ENCODE measurements at regions not wholly inside any gene's neighbourhood (a gene's known extent, or its start where the extent isn't known, plus 50 kb on each side); places are given as distances from the start of the nearest gene placed in this dataset.
"Not testable (repeated sequence)": the region's sequence is repeated elsewhere in the genome, so short reads cannot be mapped to it uniquely, and the experiment has no call there.

DNA sequence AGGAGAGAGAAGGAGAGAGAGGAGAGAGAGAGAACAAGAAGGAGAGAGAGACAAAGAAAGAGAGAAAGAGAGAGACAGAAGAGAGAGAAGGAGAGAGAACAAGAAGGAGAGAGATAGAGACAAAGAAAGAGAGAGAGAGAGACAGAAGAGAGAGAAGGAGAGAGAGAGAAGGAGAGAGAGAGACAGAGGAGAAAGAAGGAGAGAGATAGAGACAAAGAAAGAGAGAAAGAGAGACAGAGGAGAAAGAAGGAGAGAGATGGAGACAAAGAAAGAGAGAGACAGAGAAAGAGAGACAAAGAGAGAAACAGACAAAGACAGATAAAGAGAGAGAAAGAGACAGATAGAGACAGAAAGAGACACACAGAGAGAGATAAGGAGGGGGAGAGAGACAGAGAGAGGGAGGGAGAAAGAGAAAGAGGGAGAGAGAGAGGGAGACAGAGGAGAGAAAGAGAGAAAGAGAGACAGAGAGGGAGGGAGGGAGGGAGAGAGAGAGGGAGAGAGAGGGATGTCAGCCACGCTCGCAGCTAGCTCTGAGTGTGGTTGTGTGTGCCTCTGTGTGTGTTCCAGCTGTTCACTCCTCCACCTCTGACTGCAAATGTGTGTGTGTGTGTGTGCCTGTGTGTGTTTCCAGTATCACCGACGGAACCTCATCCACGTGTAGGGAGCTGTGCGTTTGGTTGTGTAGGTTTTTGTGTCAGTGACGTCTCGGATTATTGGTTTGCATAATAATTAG is 105.8 kb downstream of the CRLF2 start:
- FAIRE-seq (no peak), DNase-seq (ENCODE audit: low read depth in 1 of 2, low spot score in 1 of 2) (peak in 1 of 2 experiments; percentile 42), ATAC-seq (peak; percentile 22 to 60; a peak in 2 of 6 replicates)
- no peak overlapping the region for H3K4me2 ChIP-seq
- POLR2A ChIA-PET = no interaction called here
- 2% methylated on average over 8 of the region's 8 CpGs for whole genome bisulfite sequencing (ENCODE audit: missing lambda C conversion rate)
- no peak overlapping the region for H3K27ac ChIP-seq
- CTCF ChIA-PET = no interaction called here
- H3K4me3 ChIP-seq = no peak overlapping the region
- TF ChIP-seq RARB (CRISPR knock-in tag; IDR thresholded peaks at IDR 0.05) (no peak), KDM1A (IDR thresholded peaks at IDR 0.05; ENCODE audit: low read depth) (no peak), POLR2AphosphoS2 (conservative IDR thresholded peaks at IDR 0.05; ENCODE audit: low read length) (no peak), HDAC2 (IDR thresholded peaks at IDR 0.05) (no peak), SMC3 (IDR thresholded peaks at IDR 0.05) (no peak), POLR2A (IDR thresholded peaks at IDR 0.05; ENCODE audit: low read length) (no peak), RAD21 (conservative IDR thresholded peaks at IDR 0.05 in 1 of 2, IDR thresholded peaks at IDR 0.05 in 1 of 2) (no peak), BHLHE40 (IDR thresholded peaks at IDR 0.05; ENCODE audit: low read depth, low read length) (no peak), TFCP2L1 (CRISPR knock-in tag; IDR thresholded peaks at IDR 0.05) (no peak), JUN (IDR thresholded peaks at IDR 0.05) (no peak), GATA3 (IDR thresholded peaks at IDR 0.05; ENCODE audit: borderline replicate concordance) (no peak), CHD4 (IDR thresholded peaks at IDR 0.05; ENCODE audit: borderline replicate concordance) (no peak), ZSCAN20 (CRISPR knock-in tag; IDR thresholded peaks at IDR 0.05) (no peak), ZNF302 (CRISPR knock-in tag; IDR thresholded peaks at IDR 0.05) (no peak), EHMT2 (IDR thresholded peaks at IDR 0.05; ENCODE audit: low read depth) (no peak)
- TF ChIP-seq, protein P1, sequence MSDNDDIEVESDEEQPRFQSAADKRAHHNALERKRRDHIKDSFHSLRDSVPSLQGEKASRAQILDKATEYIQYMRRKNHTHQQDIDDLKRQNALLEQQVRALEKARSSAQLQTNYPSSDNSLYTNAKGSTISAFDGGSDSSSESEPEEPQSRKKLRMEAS (IDR thresholded peaks at IDR 0.05) = no peak
- no peaks in the 10 kb centered on the region for H3K4me1 ChIP-seq
- no peaks in the 10 kb centered on the region for H3K9me3 ChIP-seq

DNA sequence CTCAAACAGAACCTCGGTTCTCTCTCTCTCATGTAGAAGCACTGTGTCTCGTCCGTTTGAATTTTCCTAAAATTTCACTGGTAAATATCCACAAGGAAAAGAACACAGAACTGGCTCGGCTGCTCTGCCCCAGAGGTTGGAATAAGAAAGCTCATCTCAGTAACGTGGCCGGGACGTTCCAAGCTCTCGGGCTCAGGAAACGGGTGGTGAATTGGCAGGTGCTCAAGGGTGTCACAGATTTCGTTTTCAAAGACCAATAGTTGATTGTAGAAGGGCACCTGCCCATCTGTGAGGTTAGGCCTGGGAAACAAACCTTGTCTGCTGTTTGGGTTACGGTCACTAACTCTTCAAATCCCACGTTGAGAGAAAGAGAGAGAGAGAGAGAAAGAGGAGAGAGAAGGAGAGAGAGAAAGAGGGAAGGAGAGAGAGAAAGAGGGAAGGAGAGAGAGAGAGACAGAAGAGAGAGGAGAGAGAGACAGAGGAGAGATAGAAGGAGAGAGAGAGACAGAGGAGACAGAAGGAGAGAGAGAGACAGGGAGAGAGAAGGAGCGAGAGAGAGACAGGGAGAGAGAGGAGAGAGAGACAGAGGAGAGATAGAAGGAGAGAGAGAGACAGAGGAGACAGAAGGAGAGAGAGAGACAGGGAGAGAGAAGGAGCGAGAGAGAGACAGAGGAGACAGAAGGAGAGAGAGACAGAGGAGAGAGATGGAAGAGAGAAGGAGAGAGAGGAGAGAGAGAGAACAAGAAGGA is 106.6 kb downstream of the CRLF2 start:
- no peaks in the 10 kb centered on the region for H3K9me3 ChIP-seq
- DNase-seq (ENCODE audit: low read depth in 1 of 2, low spot score in 1 of 2) (no peak), FAIRE-seq (no peak), ATAC-seq (peak; percentile 43 to 63; a peak in 5 of 6 replicates)
- no peak overlapping the region for H3K4me3 ChIP-seq
- no peak for TF ChIP-seq RNF2 (IDR thresholded peaks at IDR 0.05; ENCODE audit: borderline replicate concordance, low read depth)
- TF ChIP-seq ZSCAN20 (CRISPR knock-in tag; IDR thresholded peaks at IDR 0.05) = no peak
- TF ChIP-seq FOXS1 (CRISPR knock-in tag; IDR thresholded peaks at IDR 0.05) = no peak
- no peak for TF ChIP-seq SREBF2 (IDR thresholded peaks at IDR 0.05)
- no peak for TF ChIP-seq KDM5A (IDR thresholded peaks at IDR 0.05)
- no peak for TF ChIP-seq POLR2A (IDR thresholded peaks at IDR 0.05; ENCODE audit: low read length)
- no peak for TF ChIP-seq CEBPB (IDR thresholded peaks at IDR 0.05)
- no peak for TF ChIP-seq CHD4 (IDR thresholded peaks at IDR 0.05; ENCODE audit: borderline replicate concordance)
- TF ChIP-seq JUN (IDR thresholded peaks at IDR 0.05) = no peak
- ChIA-PET POLR2A (no interaction called here), CTCF (no interaction called here)
- no peak overlapping the region for H3K27ac ChIP-seq
- 33% methylated on average over 14 of the region's 14 CpGs for WGBS (ENCODE audit: missing lambda C conversion rate)
- no peak overlapping the region for H3K4me2 ChIP-seq
- H3K4me1 ChIP-seq = no peaks in the 10 kb centered on the region

DNA sequence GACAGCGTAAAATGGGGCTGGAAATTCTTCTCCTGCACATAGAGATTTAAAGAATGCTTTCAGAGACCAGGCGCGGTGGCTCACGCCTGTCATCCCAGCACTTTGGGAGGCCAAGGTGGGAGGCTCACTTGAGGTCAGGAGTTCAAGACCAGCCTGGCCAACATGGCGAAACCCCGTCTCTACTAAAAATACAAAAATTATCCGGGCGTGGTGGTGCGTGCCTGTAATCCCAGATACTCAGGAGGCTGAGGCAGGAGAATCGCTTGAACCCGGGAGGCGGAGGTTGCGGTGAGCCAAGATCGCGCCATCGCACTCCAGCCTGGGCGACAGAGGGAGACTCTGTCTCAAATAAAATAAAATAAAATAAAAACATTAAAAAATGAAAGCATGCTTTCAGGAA is 107.4 kb downstream of the CRLF2 start:
- H3K4me2 ChIP-seq; H3K4me3 ChIP-seq; DNase-seq (ENCODE audit: low read depth in 1 of 2, low spot score in 1 of 2); H3K4me1 ChIP-seq; POLR2A ChIA-PET; H3K9me3 ChIP-seq; CTCF ChIA-PET; H3K27ac ChIP-seq; ATAC-seq; FAIRE-seq: not testable (repeated sequence)
- 87% methylated on average over 17 of the region's 17 CpGs for WGBS (ENCODE audit: missing lambda C conversion rate)

DNA sequence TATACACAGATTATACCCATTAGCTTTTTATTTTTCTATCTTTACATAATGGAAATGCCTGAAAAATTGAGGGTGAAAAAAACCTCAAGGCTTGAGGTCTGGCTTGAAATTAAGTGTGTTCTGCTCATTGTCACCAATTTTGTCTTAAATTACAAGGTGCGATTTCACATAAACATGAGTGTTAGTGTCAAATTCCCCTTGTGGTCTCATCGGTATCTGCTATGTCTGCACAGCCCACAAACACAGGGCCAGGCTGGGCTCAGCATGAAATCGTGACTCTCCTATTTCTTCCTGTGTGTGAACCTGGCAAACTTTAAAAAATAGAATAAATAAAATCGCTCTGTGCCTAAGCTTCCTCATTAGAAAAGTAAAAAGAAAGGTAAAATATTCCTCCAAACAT is 109.1 kb downstream of the CRLF2 start:
- ChIA-PET CTCF (no interaction called here), POLR2A (no interaction called here)
- Histone ChIP-seq H3K27ac (no peak overlapping the region), H3K4me2 (no peak overlapping the region), H3K9me3 (no peaks in the 10 kb centered on the region), H3K4me1 (no peaks in the 10 kb centered on the region), H3K4me3 (no peak overlapping the region)
- FAIRE-seq (no peak), ATAC-seq (no peak), DNase-seq (ENCODE audit: low read depth in 1 of 2, low spot score in 1 of 2) (no peak)
- TF ChIP-seq HOXB13 (CRISPR knock-in tag; IDR thresholded peaks at IDR 0.05; ENCODE audit: low read depth) (no peak), FOSB (CRISPR knock-in tag; IDR thresholded peaks at IDR 0.05) (no peak), SMC3 (IDR thresholded peaks at IDR 0.05) (no peak), RCOR1 (IDR thresholded peaks at IDR 0.05; ENCODE audit: low read depth, low read length) (no peak), MYC (IDR thresholded peaks at IDR 0.05; ENCODE audit: borderline replicate concordance, low read length) (no peak), RNF2 (IDR thresholded peaks at IDR 0.05; ENCODE audit: borderline replicate concordance, low read depth) (no peak)
- TF ChIP-seq, protein P2, sequence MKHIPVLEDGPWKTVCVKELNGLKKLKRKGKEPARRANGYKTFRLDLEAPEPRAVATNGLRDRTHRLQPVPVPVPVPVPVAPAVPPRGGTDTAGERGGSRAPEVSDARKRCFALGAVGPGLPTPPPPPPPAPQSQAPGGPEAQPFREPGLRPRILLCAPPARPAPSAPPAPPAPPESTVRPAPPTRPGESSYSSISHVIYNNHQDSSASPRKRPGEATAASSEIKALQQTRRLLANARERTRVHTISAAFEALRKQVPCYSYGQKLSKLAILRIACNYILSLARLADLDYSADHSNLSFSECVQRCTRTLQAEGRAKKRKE (CRISPR knock-in tag; IDR thresholded peaks at IDR 0.05; ENCODE audit: low read depth) = no peak
- WGBS (ENCODE audit: missing lambda C conversion rate) = 39% methylated on average over 4 of the region's 4 CpGs
